ENCODE measurements at regions not wholly inside any gene's neighbourhood (a gene's known extent, or its start where the extent isn't known, plus 50 kb on each side); places are given as distances from the start of the nearest gene placed in this dataset.

GRCh38 chr1:38541223-38541622 lies 318.3 kb downstream of the RRAGC start:
- H3K27ac ChIP-seq = no peak overlapping the region
- 68 to 77% (median 71%) methylated on average over 4 of the region's 4 CpGs for WGBS, 5 donors

GRCh38 chr1:38539931-38540330 lies 319.6 kb downstream of the RRAGC start:
- intact Hi-C loops (cut with DNase I; ENCODE audit: low total_unique reads) = no loop called here
- H3K9me3 ChIP-seq = no peaks in the 10 kb centered on the region
- H3K36me3 ChIP-seq = no peaks in the 10 kb centered on the region
- H3K27ac ChIP-seq = no peak overlapping the region
- TF ChIP-seq POLR2A (IDR thresholded peaks at IDR 0.05) = no peak
- no peak for TF ChIP-seq CTCF (IDR thresholded peaks at IDR 0.05 in 8 of 11, conservative IDR thresholded peaks at IDR 0.05 in 3 of 11)
- no peak for TF ChIP-seq POLR2AphosphoS5 (IDR thresholded peaks at IDR 0.05)
- peaks cover 0 to 27% (median 0%) of the 10 kb centered on the region in 7 donors for H3K27me3 ChIP-seq (replicated peaks in 1 of 7)
- H3K4me1 ChIP-seq = no peaks in the 10 kb centered on the region
- no peak overlapping the region for H3K4me3 ChIP-seq
- 63 to 76% (median 68%) methylated on average over 6 of the region's 6 CpGs for WGBS, 5 donors
- DNase-seq = no peak

More at GRCh38 chr1:38541223-38541622, 318.3 kb downstream of the RRAGC start:
- intact Hi-C loops (cut with DNase I; ENCODE audit: low total_unique reads) = no loop called here
- DNase-seq = no peak
- Histone ChIP-seq H3K9me3 (no peaks in the 10 kb centered on the region), H3K27me3 (replicated peaks in 1 of 7) (peaks cover 0 to 17% (median 0%) of the 10 kb centered on the region in 7 donors), H3K4me1 (no peaks in the 10 kb centered on the region), H3K4me3 (no peak overlapping the region), H3K36me3 (no peaks in the 10 kb centered on the region)
- no peak for TF ChIP-seq POLR2AphosphoS5 (IDR thresholded peaks at IDR 0.05)
- TF ChIP-seq POLR2A (IDR thresholded peaks at IDR 0.05) = no peak
- TF ChIP-seq CTCF (IDR thresholded peaks at IDR 0.05 in 8 of 11, conservative IDR thresholded peaks at IDR 0.05 in 3 of 11) = no peak

- WGBS, 5 donors = 41 to 73% (median 60%) methylated on average over 4 of the region's 4 CpGs
- H3K27me3 ChIP-seq (replicated peaks in 1 of 7) = peaks cover 0 to 31% (median 0%) of the 10 kb centered on the region in 7 donors
- H3K4me1 ChIP-seq = no peaks in the 10 kb centered on the region
- intact Hi-C loops (cut with DNase I; ENCODE audit: low total_unique reads) = no loop called here
- TF ChIP-seq POLR2AphosphoS5 (IDR thresholded peaks at IDR 0.05) = no peak
- no peaks in the 10 kb centered on the region for H3K36me3 ChIP-seq
- no peaks in the 10 kb centered on the region for H3K9me3 ChIP-seq
- H3K4me3 ChIP-seq = no peak overlapping the region
- DNase-seq = no peak
- H3K27ac ChIP-seq = no peak overlapping the region
Measured at GRCh38 chr1:38538834-38539233, 320.7 kb downstream of the RRAGC start.

GRCh38 chr1:38536089-38536488 lies 323.5 kb downstream of the RRAGC start:
- TF ChIP-seq CTCF (IDR thresholded peaks at IDR 0.05 in 8 of 11, conservative IDR thresholded peaks at IDR 0.05 in 3 of 11) (no peak), POLR2AphosphoS5 (IDR thresholded peaks at IDR 0.05) (no peak), POLR2A (IDR thresholded peaks at IDR 0.05) (no peak)
- no peak for DNase-seq
- H3K4me3 ChIP-seq = no peak overlapping the region
- H3K27me3 ChIP-seq (replicated peaks in 1 of 7) = peaks cover 0 to 31% (median 0%) of the 10 kb centered on the region in 7 donors
- H3K4me1 ChIP-seq = no peaks in the 10 kb centered on the region
- H3K36me3 ChIP-seq = no peaks in the 10 kb centered on the region
- no peak overlapping the region for H3K27ac ChIP-seq
- intact Hi-C loops (cut with DNase I; ENCODE audit: low total_unique reads) = no loop called here
- WGBS, 5 donors = 91 to 98% (median 94%) methylated on average over 4 of the region's 4 CpGs
- H3K9me3 ChIP-seq = no peaks in the 10 kb centered on the region

- DNase-seq = no peak
- intact Hi-C loops (cut with DNase I; ENCODE audit: low total_unique reads) = no loop called here
- no peaks in the 10 kb centered on the region for H3K9me3 ChIP-seq
- peaks cover 0 to 27% (median 0%) of the 10 kb centered on the region in 7 donors for H3K27me3 ChIP-seq (replicated peaks in 1 of 7)
- H3K36me3 ChIP-seq = no peaks in the 10 kb centered on the region
- WGBS, 5 donors = 73 to 78% (median 76%) methylated on average over 7 of the region's 7 CpGs
- H3K27ac ChIP-seq = no peak overlapping the region
- no peak overlapping the region for H3K4me3 ChIP-seq
- no peaks in the 10 kb centered on the region for H3K4me1 ChIP-seq
- TF ChIP-seq CTCF (IDR thresholded peaks at IDR 0.05 in 8 of 11, conservative IDR thresholded peaks at IDR 0.05 in 3 of 11) (no peak), POLR2A (IDR thresholded peaks at IDR 0.05) (no peak), POLR2AphosphoS5 (IDR thresholded peaks at IDR 0.05) (no peak)
Measured at GRCh38 chr1:38534473-38534823, 325.1 kb downstream of the RRAGC start.

All from spleen (tissue), 11 donors.